Thyroid gland (tissue), 4 donors: ENCODE measurements at regions not wholly inside any gene's neighbourhood (a gene's known extent, or its start where the extent isn't known, plus 50 kb on each side); places are given as distances from the start of the nearest gene placed in this dataset.

Experiments
- POLR2A ChIP-seq, 2 donors: fragments of 450-650 bp; IDR thresholded peaks; one replicate each; pipeline ENCODE4 v1.6.1; 2017; ENCODE audit warnings: antibody characterized with exemption in 2 of 2, mild to moderate bottlenecking in 2 of 2, moderate library complexity in 1 of 2
- TF ChIP-seq, protein P1 (sequence below), 6 experiments: fragments of 200-600 bp in 3 of 6; fragments of 450-650 bp in 3 of 6; sonication (generic) in 3 of 6; IDR thresholded peaks; one replicate each; pipeline ENCODE4 v1.5.1; 2016 to 2019; ENCODE audit warnings: antibody characterized with exemption in 6 of 6, mild to moderate bottlenecking in 2 of 6, inconsistent platforms in 1 of 6, moderate library complexity in 1 of 6

GRCh38 chr11:71199226-71199820 lies 53.1 kb downstream of the SHANK2 start:
- no peak for TF ChIP-seq POLR2A (IDR thresholded peaks at IDR 0.05)
- TF ChIP-seq, protein P1, sequence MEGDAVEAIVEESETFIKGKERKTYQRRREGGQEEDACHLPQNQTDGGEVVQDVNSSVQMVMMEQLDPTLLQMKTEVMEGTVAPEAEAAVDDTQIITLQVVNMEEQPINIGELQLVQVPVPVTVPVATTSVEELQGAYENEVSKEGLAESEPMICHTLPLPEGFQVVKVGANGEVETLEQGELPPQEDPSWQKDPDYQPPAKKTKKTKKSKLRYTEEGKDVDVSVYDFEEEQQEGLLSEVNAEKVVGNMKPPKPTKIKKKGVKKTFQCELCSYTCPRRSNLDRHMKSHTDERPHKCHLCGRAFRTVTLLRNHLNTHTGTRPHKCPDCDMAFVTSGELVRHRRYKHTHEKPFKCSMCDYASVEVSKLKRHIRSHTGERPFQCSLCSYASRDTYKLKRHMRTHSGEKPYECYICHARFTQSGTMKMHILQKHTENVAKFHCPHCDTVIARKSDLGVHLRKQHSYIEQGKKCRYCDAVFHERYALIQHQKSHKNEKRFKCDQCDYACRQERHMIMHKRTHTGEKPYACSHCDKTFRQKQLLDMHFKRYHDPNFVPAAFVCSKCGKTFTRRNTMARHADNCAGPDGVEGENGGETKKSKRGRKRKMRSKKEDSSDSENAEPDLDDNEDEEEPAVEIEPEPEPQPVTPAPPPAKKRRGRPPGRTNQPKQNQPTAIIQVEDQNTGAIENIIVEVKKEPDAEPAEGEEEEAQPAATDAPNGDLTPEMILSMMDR (IDR thresholded peaks at IDR 0.05), result no peak
